Gastrocnemius medialis (tissue), 4 donors: ENCODE measurements at regions not wholly inside any gene's neighbourhood (a gene's known extent, or its start where the extent isn't known, plus 50 kb on each side); places are given as distances from the start of the nearest gene placed in this dataset.
A peak's percentile ranks its signal among the peaks of the same experiment; 100 is the strongest.

Experiments
- ATAC-seq, 2 donors: fragments of 150-250 bp; one replicate each; pipeline ENCODE4 v1.9.1; 2016
- DNase-seq, 2 donors: peaks; one replicate each; pipeline ENCODE4 v3.0.0-alpha.2; 2019
- H3K27ac ChIP-seq, 4 donors: fragments of 200-600 bp; sonication (generic); 1 replicate in 1 of 4; 2 replicates in 3 of 4; pipeline ENCODE4 v1.5.1; 2016 to 2018; ENCODE audit warnings: mild to moderate bottlenecking in 2 of 4, moderate library complexity in 1 of 4
- H3K27me3 ChIP-seq, 3 donors: fragments of 200-600 bp; sonication (generic) in 2 of 3; 1 replicate in 1 of 3; 2 replicates in 2 of 3; pipeline versions ENCODE4 v1.5.1 to v1.6.0; 2016 to 2019; ENCODE audit warnings: mild to moderate bottlenecking in 1 of 3, moderate library complexity in 1 of 3
- H3K36me3 ChIP-seq, 2 donors: fragments of 200-600 bp; sonication (generic) in 1 of 2; one replicate each; pipeline ENCODE4 v1.5.1; 2017 to 2018
- H3K4me1 ChIP-seq, 2 donors: fragments of 200-600 bp; sonication (generic) in 1 of 2; one replicate each; pipeline ENCODE4 v1.5.1; 2016 to 2017; ENCODE audit warnings: mild to moderate bottlenecking in 2 of 2
- H3K4me3 ChIP-seq, 4 donors: fragments of 200-600 bp; sonication (generic) in 3 of 4; 1 replicate in 1 of 4; 2 replicates in 3 of 4; pipeline ENCODE4 v1.5.1; 2016 to 2019; ENCODE audit warnings: mild to moderate bottlenecking in 2 of 4
- H3K9me3 ChIP-seq, 3 donors: fragments of 200-600 bp; sonication (generic) in 2 of 3; 1 replicate in 1 of 3; 2 replicates in 2 of 3; pipeline ENCODE4 v1.5.1; 2016 to 2019
- CTCF ChIP-seq, 5 experiments: fragments of 450-650 bp in 3 of 5; fragments of 200-600 bp in 2 of 5; sonication (generic) in 2 of 5; IDR thresholded peaks in 4 of 5; conservative IDR thresholded peaks in 1 of 5; 1 replicate in 4 of 5; 2 replicates in 1 of 5; pipeline ENCODE4 v1.5.1; 2016 to 2019; ENCODE audit warnings: antibody characterized with exemption in 5 of 5, mild to moderate bottlenecking in 3 of 5, moderate library complexity in 3 of 5
- POLR2A ChIP-seq, 2 donors: fragments of 450-650 bp; IDR thresholded peaks; one replicate each; pipeline ENCODE4 v1.6.1; 2017; ENCODE audit warnings: antibody characterized with exemption in 2 of 2, mild to moderate bottlenecking in 2 of 2, moderate library complexity in 2 of 2
- in situ Hi-C, 4 donors: fragments of 200-750 bp; cut with MboI; loops; one replicate each; pipeline versions ENCODE4 v1.15.0 to v1.8.0; 2017; ENCODE audit warnings: low sequenced_read_pairs in 4 of 4
- intact Hi-C: fragments of 100-400 bp; cut with DNase I; formaldehyde crosslinking; loops from one replicate; pipeline ENCODE4 v1.15.1; 2023; ENCODE audit warnings: low total_unique reads

- no peak overlapping the region for H3K4me3 ChIP-seq
- no peak for ATAC-seq
- no peaks in the 10 kb centered on the region for H3K36me3 ChIP-seq
- in situ Hi-C loops: loop anchor here in 3 of 4 donors (10.0 to 25.0 kb wide), 4 partner anchors 344 to 656 kb away; no protein-coding TSS in a partner anchor
- H3K4me1 ChIP-seq: peaks cover 12 to 21% of the 10 kb centered on the region in 2 donors
- H3K27me3 ChIP-seq: no peaks in the 10 kb centered on the region
- H3K27ac ChIP-seq: no peak overlapping the region
- intact Hi-C loops: loop anchor here (5.0 to 10.0 kb wide), 2 partner anchors 344 to 364 kb away; no protein-coding TSS in a partner anchor
- TF ChIP-seq POLR2A (IDR thresholded peaks at IDR 0.05) (no peak), CTCF (IDR thresholded peaks at IDR 0.05 in 4 of 5, conservative IDR thresholded peaks at IDR 0.05 in 1 of 5) (no peak)
- H3K9me3 ChIP-seq: no peaks in the 10 kb centered on the region
- no peak for DNase-seq
Measured at GRCh38 chr2:217168496-217168895, 308.6 kb upstream of the TNP1 start.

- intact Hi-C loops: loop anchor here (5.0 to 10.0 kb wide), 2 partner anchors 345 to 363 kb away; no protein-coding TSS in a partner anchor
- Histone ChIP-seq H3K27ac (no peak overlapping the region), H3K4me3 (no peak overlapping the region), H3K9me3 (no peaks in the 10 kb centered on the region), H3K4me1 (peaks cover 16 to 26% of the 10 kb centered on the region in 2 donors), H3K36me3 (no peaks in the 10 kb centered on the region), H3K27me3 (no peaks in the 10 kb centered on the region)
- ATAC-seq: no peak
- in situ Hi-C loops: loop anchor here in 3 of 4 donors (10.0 to 25.0 kb wide), 4 partner anchors 345 to 655 kb away; no protein-coding TSS in a partner anchor
- DNase-seq: no peak
- TF ChIP-seq POLR2A (IDR thresholded peaks at IDR 0.05): no peak
- no peak for TF ChIP-seq CTCF (IDR thresholded peaks at IDR 0.05 in 4 of 5, conservative IDR thresholded peaks at IDR 0.05 in 1 of 5)
Measured at GRCh38 chr2:217167531-217167930, 307.7 kb upstream of the TNP1 start.

- Histone ChIP-seq H3K27me3 (no peaks in the 10 kb centered on the region), H3K4me1 (peaks cover 16 to 32% of the 10 kb centered on the region in 2 donors), H3K9me3 (no peaks in the 10 kb centered on the region), H3K27ac (no peak overlapping the region), H3K4me3 (no peak overlapping the region), H3K36me3 (no peaks in the 10 kb centered on the region)
- no peak for TF ChIP-seq POLR2A (IDR thresholded peaks at IDR 0.05)
- peak; percentile 63 to 71 (median 64) for TF ChIP-seq CTCF (IDR thresholded peaks at IDR 0.05 in 4 of 5, conservative IDR thresholded peaks at IDR 0.05 in 1 of 5)
- in situ Hi-C loops: loop anchor here in 3 of 4 donors (10.0 to 25.0 kb wide), 4 partner anchors 346 to 654 kb away; no protein-coding TSS in a partner anchor
- ATAC-seq (peak in 1 of 2 donors; percentile 71), DNase-seq (no peak)
- intact Hi-C loops: loop anchor here (1.0 to 10.0 kb wide), 4 partner anchors 346 to 484 kb away; no protein-coding TSS in a partner anchor
Measured at GRCh38 chr2:217166241-217166850, 306.5 kb upstream of the TNP1 start.

- in situ Hi-C loops (loop anchor here in 3 of 4 donors (10.0 to 25.0 kb wide), 4 partner anchors 347 to 653 kb away; no protein-coding TSS in a partner anchor), intact Hi-C loops (loop anchor here (5.0 to 10.0 kb wide), 2 partner anchors 347 to 361 kb away; no protein-coding TSS in a partner anchor)
- ATAC-seq: no peak
- H3K36me3 ChIP-seq: no peaks in the 10 kb centered on the region
- H3K4me1 ChIP-seq: peaks cover 16 to 37% of the 10 kb centered on the region in 2 donors
- TF ChIP-seq POLR2A (IDR thresholded peaks at IDR 0.05) (no peak), CTCF (IDR thresholded peaks at IDR 0.05 in 4 of 5, conservative IDR thresholded peaks at IDR 0.05 in 1 of 5) (no peak)
- H3K27me3 ChIP-seq: no peaks in the 10 kb centered on the region
- no peak overlapping the region for H3K27ac ChIP-seq
- no peaks in the 10 kb centered on the region for H3K9me3 ChIP-seq
- DNase-seq: no peak
- no peak overlapping the region for H3K4me3 ChIP-seq
Measured at GRCh38 chr2:217165547-217165946, 305.7 kb upstream of the TNP1 start.
